ENCODE measurements at regions not wholly inside any gene's neighbourhood (a gene's known extent, or its start where the extent isn't known, plus 50 kb on each side); places are given as distances from the start of the nearest gene placed in this dataset.
"Not testable (repeated sequence)": the region's sequence is repeated elsewhere in the genome, so short reads cannot be mapped to it uniquely, and the experiment has no call there.

DNA sequence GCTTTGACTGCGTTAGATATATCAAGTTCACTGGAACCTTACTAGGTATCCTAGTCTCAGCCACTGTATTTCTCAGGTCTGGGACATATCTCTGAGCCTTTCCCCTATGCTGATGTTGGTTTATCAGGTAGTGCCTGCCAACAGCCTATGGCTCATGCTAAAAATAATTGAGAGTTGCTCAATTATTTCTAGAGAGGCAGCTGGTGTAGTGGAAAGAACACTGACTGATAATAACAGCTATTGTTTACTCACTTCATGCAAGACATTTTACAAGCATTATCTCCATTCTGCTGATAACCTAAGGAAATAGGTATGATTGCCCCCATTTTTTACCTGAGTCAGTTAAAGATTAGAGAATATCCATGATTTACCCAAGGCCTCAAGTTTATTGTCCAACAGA, 231.4 kb downstream of the LRRN1 start:
- DNase-seq, result no peak

DNA sequence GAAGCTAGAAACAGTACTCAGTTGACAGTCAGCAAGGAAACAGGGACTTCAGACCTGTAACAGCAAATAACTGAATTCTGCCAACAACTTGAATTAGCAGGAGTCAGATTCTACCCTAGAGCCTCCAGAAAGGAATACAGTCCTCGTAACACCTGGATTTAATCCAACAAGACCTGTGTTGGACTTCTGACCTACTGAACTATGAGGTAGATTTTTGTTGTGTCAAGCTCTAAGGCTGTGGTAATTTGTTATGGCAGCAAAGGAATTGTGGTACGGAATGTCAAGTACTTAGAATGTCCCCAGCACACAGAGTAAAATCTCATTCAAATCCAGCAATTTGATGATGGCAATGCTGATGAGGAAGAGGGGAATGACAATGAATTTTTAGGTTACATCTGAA, 234.1 kb downstream of the LRRN1 start:
- no peak for DNase-seq

DNA sequence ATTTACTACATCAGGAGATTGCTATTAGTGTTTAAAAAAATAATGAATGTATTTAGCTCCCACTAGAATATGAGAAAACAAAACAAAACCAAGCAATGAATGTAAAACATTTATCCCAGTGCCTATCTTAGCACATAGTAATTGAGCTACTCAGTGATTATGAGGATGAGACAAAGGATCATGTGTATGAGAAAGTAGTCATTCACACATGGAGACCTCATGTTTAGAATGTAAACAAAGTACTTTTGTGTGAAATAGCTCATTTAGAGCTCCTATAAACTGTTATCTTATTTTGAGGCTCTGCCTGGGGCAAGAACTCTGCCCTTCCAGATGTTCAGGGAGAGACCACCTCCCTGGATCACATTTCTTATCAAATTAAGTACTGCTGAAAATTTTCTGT, 236.8 kb downstream of the LRRN1 start:
- no peak for DNase-seq

- DNase-seq, result no peak
These were observed 239.1 kb downstream of the LRRN1 start for GRCh38 chr3:4038351-4038750.

DNA sequence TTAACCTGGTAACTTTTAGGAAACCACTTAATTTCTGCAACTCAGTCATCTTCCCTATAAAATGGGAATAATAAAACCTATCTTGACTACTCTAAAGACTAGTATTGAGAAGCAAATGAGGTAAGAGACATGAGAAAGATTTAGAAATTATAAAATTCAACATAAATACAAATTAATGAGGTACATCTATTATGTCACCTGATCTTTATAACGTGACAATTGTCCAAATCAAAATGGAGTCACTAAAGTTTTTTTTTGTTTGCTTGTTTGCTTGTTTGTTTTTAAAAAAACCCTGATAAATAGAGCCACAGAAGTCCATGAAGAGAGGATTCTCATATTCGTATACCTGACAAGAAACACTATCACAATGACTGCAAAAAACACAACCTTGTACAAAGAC, 242.8 kb downstream of the LRRN1 start:
- DNase-seq, result no peak

GRCh38 chr3:4042869-4043268, 243.6 kb downstream of the LRRN1 start:
- no peak for DNase-seq

GRCh38 chr3:4043867-4044575, 244.8 kb downstream of the LRRN1 start:
- DNase-seq, result no peak

- no peak for DNase-seq
These were observed 245.4 kb downstream of the LRRN1 start for GRCh38 chr3:4044619-4045018.

GRCh38 chr3:4045756-4046155, 246.5 kb downstream of the LRRN1 start:
- DNase-seq, result no peak

GRCh38 chr3:4047366-4047765, 248.1 kb downstream of the LRRN1 start:
- DNase-seq, result no peak

- no peak for DNase-seq
These were observed 250.5 kb upstream of the SETMAR start for GRCh38 chr3:4052706-4053105.

DNA sequence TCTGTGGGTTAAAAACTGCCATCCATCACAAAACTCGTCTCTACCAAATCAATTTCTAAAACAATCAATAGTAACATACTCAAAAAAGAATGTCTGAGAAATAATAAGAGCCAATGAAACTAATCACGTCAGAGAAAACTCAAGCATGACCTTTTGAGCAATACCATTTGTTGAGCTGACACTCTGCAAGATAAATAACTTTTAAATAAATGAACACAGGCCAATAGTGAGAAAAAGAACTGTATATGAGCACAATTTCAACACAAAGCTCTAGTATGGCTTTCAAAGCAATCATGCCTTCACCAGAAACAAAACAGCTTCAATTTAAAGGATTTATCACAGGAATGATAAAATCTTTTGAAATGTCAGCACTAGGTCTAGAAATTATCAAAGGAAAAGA, 249.2 kb upstream of the SETMAR start:
- DNase-seq, result no peak

- no peak for DNase-seq
These were observed 243.1 kb upstream of the SETMAR start for GRCh38 chr3:4060064-4060463.

- no peak for DNase-seq
These were observed 242.6 kb upstream of the SETMAR start for GRCh38 chr3:4060603-4061002.

- peak; percentile 5 for DNase-seq
These were observed 242.0 kb upstream of the SETMAR start for GRCh38 chr3:4061195-4061594.

- DNase-seq, result no peak
These were observed 241.3 kb upstream of the SETMAR start for GRCh38 chr3:4061783-4062360.

- DNase-seq, result no peak
These were observed 240.5 kb upstream of the SETMAR start for GRCh38 chr3:4062621-4063020.

DNA sequence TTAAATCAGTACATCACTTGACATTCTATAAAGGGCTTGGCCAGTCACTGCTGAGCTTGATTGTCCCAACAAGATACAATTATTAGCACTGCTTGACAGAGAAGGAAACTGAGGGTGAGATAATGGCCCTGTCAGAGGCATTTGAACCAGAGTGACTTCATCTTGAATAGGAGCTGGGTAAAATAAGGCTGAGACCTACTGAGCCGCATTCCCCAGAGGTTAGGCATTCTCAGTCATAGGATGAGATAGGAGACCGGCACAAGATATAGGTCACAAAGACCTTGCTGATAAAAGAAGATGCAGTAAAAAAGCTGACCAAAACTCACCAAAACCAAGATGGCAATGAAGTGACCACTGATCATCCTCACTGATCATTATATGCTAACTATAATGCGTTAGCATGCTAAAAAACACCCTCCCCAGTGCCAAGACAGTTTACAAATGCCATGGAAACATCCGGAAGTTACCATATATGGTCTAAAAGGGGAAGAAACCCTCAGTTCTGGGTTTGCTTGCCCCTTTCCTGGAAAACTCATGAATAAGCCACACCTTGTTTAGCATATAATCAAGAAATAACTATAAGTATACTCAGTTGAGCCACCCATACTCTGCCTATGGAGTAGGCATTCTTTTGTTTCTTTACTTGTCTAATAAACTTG, 239.1 kb upstream of the SETMAR start:
- no peak for DNase-seq

- no peak for DNase-seq
These were observed 238.1 kb upstream of the SETMAR start for GRCh38 chr3:4065085-4065484.

DNA sequence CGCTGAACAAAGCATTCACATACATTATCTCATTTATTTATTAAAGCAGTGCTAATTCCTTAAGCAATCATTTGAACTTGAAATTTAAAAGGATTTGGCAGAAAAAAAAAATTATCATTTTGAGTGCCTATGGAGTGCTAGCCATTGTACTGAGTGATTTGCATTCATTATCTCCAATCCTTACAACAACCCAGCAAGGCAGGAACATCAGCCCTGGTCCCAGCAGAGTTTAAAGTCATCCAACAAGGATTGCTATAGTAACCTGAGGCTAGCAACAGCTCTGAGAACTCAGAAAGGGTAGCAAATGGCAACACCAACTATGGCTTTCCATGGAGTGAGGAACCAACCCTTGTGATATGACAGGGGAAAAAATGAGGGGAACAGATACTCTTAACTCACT, 237.6 kb upstream of the SETMAR start:
- no peak for DNase-seq

GRCh38 chr3:4067893-4068292, 235.3 kb upstream of the SETMAR start:
- DNase-seq, result no peak

- no peak for DNase-seq
These were observed 233.4 kb upstream of the SETMAR start for GRCh38 chr3:4069796-4070195.

GRCh38 chr3:4071481-4072184, 231.5 kb upstream of the SETMAR start:
- DNase-seq, result no peak

DNA sequence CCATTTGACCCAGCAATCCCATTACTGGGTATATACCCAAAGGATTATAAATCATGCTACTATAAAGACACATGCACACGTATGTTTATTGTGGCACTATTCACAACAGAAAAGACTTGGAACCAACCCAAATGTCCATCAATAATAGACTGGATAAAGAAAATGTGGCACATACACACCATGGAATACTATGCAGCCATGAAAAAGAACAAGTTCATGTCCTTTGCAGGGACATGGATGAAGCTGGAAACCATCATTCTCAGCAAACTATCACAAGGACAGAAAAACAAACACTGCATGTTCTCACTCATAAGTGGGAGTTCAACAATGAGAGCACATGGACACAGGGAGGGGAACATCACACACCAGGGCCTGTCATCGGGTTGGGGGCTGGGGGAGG, 225.9 kb upstream of the SETMAR start:
- not testable (repeated sequence) for DNase-seq

All from GF-D8 (cell line).